T-helper 1 cell (primary cell): ENCODE measurements at regions not wholly inside any gene's neighbourhood (a gene's known extent, or its start where the extent isn't known, plus 50 kb on each side); places are given as distances from the start of the nearest gene placed in this dataset.

Experiments
- DNase-seq, 5 donors: peaks; one replicate each; pipeline ENCODE4 v3.0.0-alpha.2; 2012 to 2020

GRCh38 chr6:166106076-166106686 lies 61.5 kb downstream of the TBXT start:
- peak; percentile 16 to 63 (median 30) for DNase-seq

- no peak for DNase-seq
Observed at GRCh38 chr6:166105341-166106075, 62.1 kb downstream of the TBXT start.

- DNase-seq, result no peak
Observed at GRCh38 chr6:166104872-166105271, 62.8 kb downstream of the TBXT start.

- DNase-seq, result no peak
Observed at GRCh38 chr6:166104107-166104506, 63.5 kb downstream of the TBXT start.

GRCh38 chr6:166101819-166102419 lies 65.7 kb downstream of the TBXT start:
- DNase-seq, result no peak

GRCh38 chr6:166097914-166098522 lies 69.6 kb downstream of the TBXT start:
- DNase-seq, result peak in 2 of 5 donors; percentile 27 to 28

GRCh38 chr6:166087852-166088251 lies 79.8 kb downstream of the TBXT start:
- DNase-seq, result no peak

GRCh38 chr6:166087246-166087645 lies 80.4 kb downstream of the TBXT start:
- no peak for DNase-seq

- DNase-seq, result no peak
Observed at GRCh38 chr6:166085500-166085899, 82.2 kb downstream of the TBXT start.

GRCh38 chr6:166084951-166085350 lies 82.7 kb downstream of the TBXT start:
- no peak for DNase-seq

GRCh38 chr6:166079841-166080240 lies 87.8 kb downstream of the TBXT start:
- no peak for DNase-seq

- DNase-seq, result no peak
Observed at GRCh38 chr6:166078294-166078693, 89.4 kb downstream of the TBXT start.

- DNase-seq, result no peak
Observed at GRCh38 chr6:166076625-166077024, 91.0 kb downstream of the TBXT start.

- no peak for DNase-seq
Observed at GRCh38 chr6:166075925-166076324, 91.7 kb downstream of the TBXT start.

- DNase-seq, result no peak
Observed at GRCh38 chr6:166075186-166075585, 92.5 kb downstream of the TBXT start.

- no peak for DNase-seq
Observed at GRCh38 chr6:166073082-166073481, 94.6 kb downstream of the TBXT start.

- no peak for DNase-seq
Observed at GRCh38 chr6:166068768-166069167, 98.9 kb downstream of the TBXT start.

- no peak for DNase-seq
Observed at GRCh38 chr6:166058064-166058739, 109.4 kb downstream of the TBXT start.

GRCh38 chr6:166057431-166057830 lies 110.2 kb downstream of the TBXT start:
- DNase-seq, result no peak

- no peak for DNase-seq
Observed at GRCh38 chr6:166056637-166057036, 111.0 kb downstream of the TBXT start.

GRCh38 chr6:166055801-166056200 lies 111.8 kb downstream of the TBXT start:
- DNase-seq, result no peak

- no peak for DNase-seq
Observed at GRCh38 chr6:166052837-166053236, 114.8 kb downstream of the TBXT start.

- no peak for DNase-seq
Observed at GRCh38 chr6:166050559-166050958, 117.1 kb downstream of the TBXT start.
